ENCODE measurements at regions not wholly inside any gene's neighbourhood (a gene's known extent, or its start where the extent isn't known, plus 50 kb on each side); places are given as distances from the start of the nearest gene placed in this dataset.

- DNase-seq (ENCODE audit: low read depth) = no peak
- H3K9ac ChIP-seq (ENCODE audit: low read length) = no peak overlapping the region
- no peaks in the 10 kb centered on the region for H3K36me3 ChIP-seq (ENCODE audit: control insufficient read depth, insufficient read depth, low read length, severe bottlenecking)
- no peak overlapping the region for H3K4me3 ChIP-seq (ENCODE audit: low read length)
- no peaks in the 10 kb centered on the region for H3K9me3 ChIP-seq (ENCODE audit: control insufficient read depth, low read length)
- H3K4me1 ChIP-seq (ENCODE audit: control insufficient read depth, insufficient read depth, low read length) = no peaks in the 10 kb centered on the region
- H3K27me3 ChIP-seq (replicated peaks; ENCODE audit: control insufficient read depth, insufficient read depth, low read length) = no peaks in the 10 kb centered on the region
Measured at GRCh38 chr3:18670759-18671158, 245.6 kb upstream of the SATB1 start.

- no peaks in the 10 kb centered on the region for H3K27me3 ChIP-seq (replicated peaks; ENCODE audit: control insufficient read depth, insufficient read depth, low read length)
- H3K4me3 ChIP-seq (ENCODE audit: low read length) = no peak overlapping the region
- H3K4me1 ChIP-seq (ENCODE audit: control insufficient read depth, insufficient read depth, low read length) = no peaks in the 10 kb centered on the region
- no peak for DNase-seq (ENCODE audit: low read depth)
- no peaks in the 10 kb centered on the region for H3K9me3 ChIP-seq (ENCODE audit: control insufficient read depth, low read length)
- no peak overlapping the region for H3K9ac ChIP-seq (ENCODE audit: low read length)
- H3K36me3 ChIP-seq (ENCODE audit: control insufficient read depth, insufficient read depth, low read length, severe bottlenecking) = no peaks in the 10 kb centered on the region
Measured at GRCh38 chr3:18669374-18669773, 244.2 kb upstream of the SATB1 start.

GRCh38 chr3:18667552-18667951 is 242.4 kb upstream of the SATB1 start:
- H3K4me1 ChIP-seq (ENCODE audit: control insufficient read depth, insufficient read depth, low read length) = no peaks in the 10 kb centered on the region
- H3K9ac ChIP-seq (ENCODE audit: low read length) = no peak overlapping the region
- H3K4me3 ChIP-seq (ENCODE audit: low read length) = no peak overlapping the region
- no peaks in the 10 kb centered on the region for H3K27me3 ChIP-seq (replicated peaks; ENCODE audit: control insufficient read depth, insufficient read depth, low read length)
- no peak for DNase-seq (ENCODE audit: low read depth)
- H3K9me3 ChIP-seq (ENCODE audit: control insufficient read depth, low read length) = no peaks in the 10 kb centered on the region
- H3K36me3 ChIP-seq (ENCODE audit: control insufficient read depth, insufficient read depth, low read length, severe bottlenecking) = no peaks in the 10 kb centered on the region

- Histone ChIP-seq H3K9me3 (ENCODE audit: control insufficient read depth, low read length) (no peaks in the 10 kb centered on the region), H3K9ac (ENCODE audit: low read length) (no peak overlapping the region), H3K4me1 (ENCODE audit: control insufficient read depth, insufficient read depth, low read length) (no peaks in the 10 kb centered on the region)
Measured at GRCh38 chr3:18666655-18667054, 241.5 kb upstream of the SATB1 start.

GRCh38 chr3:18660059-18660458 is 234.9 kb upstream of the SATB1 start:
- H3K9me3 ChIP-seq (ENCODE audit: control insufficient read depth, low read length) = no peaks in the 10 kb centered on the region
- DNase-seq (ENCODE audit: low read depth) = no peak
- no peaks in the 10 kb centered on the region for H3K4me1 ChIP-seq (ENCODE audit: control insufficient read depth, insufficient read depth, low read length)
- H3K27me3 ChIP-seq (replicated peaks; ENCODE audit: control insufficient read depth, insufficient read depth, low read length) = no peaks in the 10 kb centered on the region
- no peak overlapping the region for H3K9ac ChIP-seq (ENCODE audit: low read length)
- no peak overlapping the region for H3K4me3 ChIP-seq (ENCODE audit: low read length)
- no peaks in the 10 kb centered on the region for H3K36me3 ChIP-seq (ENCODE audit: control insufficient read depth, insufficient read depth, low read length, severe bottlenecking)

More at GRCh38 chr3:18666655-18667054, 241.5 kb upstream of the SATB1 start:
- no peak for DNase-seq (ENCODE audit: low read depth)
- no peaks in the 10 kb centered on the region for H3K27me3 ChIP-seq (replicated peaks; ENCODE audit: control insufficient read depth, insufficient read depth, low read length)
- H3K36me3 ChIP-seq (ENCODE audit: control insufficient read depth, insufficient read depth, low read length, severe bottlenecking) = no peaks in the 10 kb centered on the region
- H3K4me3 ChIP-seq (ENCODE audit: low read length) = no peak overlapping the region

- no peak for DNase-seq (ENCODE audit: low read depth)
- H3K27me3 ChIP-seq (replicated peaks; ENCODE audit: control insufficient read depth, insufficient read depth, low read length) = no peaks in the 10 kb centered on the region
- H3K36me3 ChIP-seq (ENCODE audit: control insufficient read depth, insufficient read depth, low read length, severe bottlenecking) = no peaks in the 10 kb centered on the region
- no peak overlapping the region for H3K9ac ChIP-seq (ENCODE audit: low read length)
- no peaks in the 10 kb centered on the region for H3K4me1 ChIP-seq (ENCODE audit: control insufficient read depth, insufficient read depth, low read length)
- no peaks in the 10 kb centered on the region for H3K9me3 ChIP-seq (ENCODE audit: control insufficient read depth, low read length)
- no peak overlapping the region for H3K4me3 ChIP-seq (ENCODE audit: low read length)
Measured at GRCh38 chr3:18657858-18658820, 233.0 kb upstream of the SATB1 start.

GRCh38 chr3:18656866-18657265 is 231.7 kb upstream of the SATB1 start:
- H3K9ac ChIP-seq (ENCODE audit: low read length) = no peak overlapping the region
- no peaks in the 10 kb centered on the region for H3K36me3 ChIP-seq (ENCODE audit: control insufficient read depth, insufficient read depth, low read length, severe bottlenecking)
- no peaks in the 10 kb centered on the region for H3K9me3 ChIP-seq (ENCODE audit: control insufficient read depth, low read length)
- H3K4me3 ChIP-seq (ENCODE audit: low read length) = no peak overlapping the region
- no peaks in the 10 kb centered on the region for H3K27me3 ChIP-seq (replicated peaks; ENCODE audit: control insufficient read depth, insufficient read depth, low read length)
- no peaks in the 10 kb centered on the region for H3K4me1 ChIP-seq (ENCODE audit: control insufficient read depth, insufficient read depth, low read length)
- no peak for DNase-seq (ENCODE audit: low read depth)

GRCh38 chr3:18656410-18656809 is 231.3 kb upstream of the SATB1 start:
- H3K27me3 ChIP-seq (replicated peaks; ENCODE audit: control insufficient read depth, insufficient read depth, low read length) = no peaks in the 10 kb centered on the region
- H3K4me1 ChIP-seq (ENCODE audit: control insufficient read depth, insufficient read depth, low read length) = no peaks in the 10 kb centered on the region
- no peak for DNase-seq (ENCODE audit: low read depth)
- H3K9ac ChIP-seq (ENCODE audit: low read length) = no peak overlapping the region
- H3K4me3 ChIP-seq (ENCODE audit: low read length) = no peak overlapping the region
- no peaks in the 10 kb centered on the region for H3K36me3 ChIP-seq (ENCODE audit: control insufficient read depth, insufficient read depth, low read length, severe bottlenecking)
- H3K9me3 ChIP-seq (ENCODE audit: control insufficient read depth, low read length) = no peaks in the 10 kb centered on the region

GRCh38 chr3:18655827-18656226 is 230.7 kb upstream of the SATB1 start:
- no peaks in the 10 kb centered on the region for H3K27me3 ChIP-seq (replicated peaks; ENCODE audit: control insufficient read depth, insufficient read depth, low read length)
- no peak for DNase-seq (ENCODE audit: low read depth)
- H3K9ac ChIP-seq (ENCODE audit: low read length) = no peak overlapping the region
- H3K4me1 ChIP-seq (ENCODE audit: control insufficient read depth, insufficient read depth, low read length) = no peaks in the 10 kb centered on the region
- no peak overlapping the region for H3K4me3 ChIP-seq (ENCODE audit: low read length)
- no peaks in the 10 kb centered on the region for H3K9me3 ChIP-seq (ENCODE audit: control insufficient read depth, low read length)
- H3K36me3 ChIP-seq (ENCODE audit: control insufficient read depth, insufficient read depth, low read length, severe bottlenecking) = no peaks in the 10 kb centered on the region

- DNase-seq (ENCODE audit: low read depth) = no peak
- H3K27me3 ChIP-seq (replicated peaks; ENCODE audit: control insufficient read depth, insufficient read depth, low read length) = no peaks in the 10 kb centered on the region
Measured at GRCh38 chr3:18652781-18653180, 227.6 kb upstream of the SATB1 start.

GRCh38 chr3:18650731-18651130 is 225.6 kb upstream of the SATB1 start:
- Histone ChIP-seq H3K36me3 (ENCODE audit: control insufficient read depth, insufficient read depth, low read length, severe bottlenecking) (no peaks in the 10 kb centered on the region), H3K27me3 (replicated peaks; ENCODE audit: control insufficient read depth, insufficient read depth, low read length) (no peaks in the 10 kb centered on the region), H3K4me1 (ENCODE audit: control insufficient read depth, insufficient read depth, low read length) (no peaks in the 10 kb centered on the region), H3K4me3 (ENCODE audit: low read length) (no peak overlapping the region), H3K9ac (ENCODE audit: low read length) (no peak overlapping the region), H3K9me3 (ENCODE audit: control insufficient read depth, low read length) (no peaks in the 10 kb centered on the region)
- no peak for DNase-seq (ENCODE audit: low read depth)

More at GRCh38 chr3:18652781-18653180, 227.6 kb upstream of the SATB1 start:
- Histone ChIP-seq H3K36me3 (ENCODE audit: control insufficient read depth, insufficient read depth, low read length, severe bottlenecking) (no peaks in the 10 kb centered on the region), H3K9ac (ENCODE audit: low read length) (no peak overlapping the region), H3K4me3 (ENCODE audit: low read length) (no peak overlapping the region), H3K4me1 (ENCODE audit: control insufficient read depth, insufficient read depth, low read length) (no peaks in the 10 kb centered on the region), H3K9me3 (ENCODE audit: control insufficient read depth, low read length) (no peaks in the 10 kb centered on the region)
